Muscle of arm (tissue), 1 donor: ENCODE measurements at regions not wholly inside any gene's neighbourhood (a gene's known extent, or its start where the extent isn't known, plus 50 kb on each side); places are given as distances from the start of the nearest gene placed in this dataset.
A peak's percentile ranks its signal among the peaks of the same experiment; 100 is the strongest.
"Not testable (repeated sequence)": the region's sequence is repeated elsewhere in the genome, so short reads cannot be mapped to it uniquely, and the experiment has no call there.

Experiments
- DNase-seq: peaks from one replicate; pipeline ENCODE4 v3.0.0-alpha.2; 2013

- no peak for DNase-seq
Observed at GRCh38 chr6:134674562-134674961, 275.3 kb downstream of the ALDH8A1 start.

- no peak for DNase-seq
Observed at GRCh38 chr6:134669485-134669884, 280.4 kb downstream of the ALDH8A1 start.

GRCh38 chr6:134667111-134667510 is 282.8 kb downstream of the ALDH8A1 start:
- no peak for DNase-seq

- DNase-seq, result no peak
Observed at GRCh38 chr6:134666125-134666524, 283.8 kb downstream of the ALDH8A1 start.

GRCh38 chr6:134665029-134665723 is 284.7 kb downstream of the ALDH8A1 start:
- DNase-seq, result no peak

- no peak for DNase-seq
Observed at GRCh38 chr6:134663800-134664535, 285.9 kb downstream of the ALDH8A1 start.

- DNase-seq, result no peak
Observed at GRCh38 chr6:134663356-134663755, 286.5 kb downstream of the ALDH8A1 start.

- DNase-seq, result no peak
Observed at GRCh38 chr6:134662077-134662700, 287.7 kb downstream of the ALDH8A1 start.

GRCh38 chr6:134659885-134660284 is 290.0 kb downstream of the ALDH8A1 start:
- DNase-seq, result not testable (repeated sequence)

- DNase-seq, result no peak
Observed at GRCh38 chr6:134658596-134658995, 291.3 kb downstream of the ALDH8A1 start.

- no peak for DNase-seq
Observed at GRCh38 chr6:134657751-134658527, 292.0 kb downstream of the ALDH8A1 start.

GRCh38 chr6:134657343-134657742 is 292.6 kb downstream of the ALDH8A1 start:
- DNase-seq, result no peak

GRCh38 chr6:134654751-134655150 is 295.1 kb downstream of the ALDH8A1 start:
- no peak for DNase-seq

GRCh38 chr6:134651519-134651918 is 298.4 kb downstream of the ALDH8A1 start:
- no peak for DNase-seq

- no peak for DNase-seq
Observed at GRCh38 chr6:134647861-134648260, 302.0 kb downstream of the ALDH8A1 start.

- DNase-seq, result no peak
Observed at GRCh38 chr6:134642819-134643218, 307.1 kb downstream of the ALDH8A1 start.

- no peak for DNase-seq
Observed at GRCh38 chr6:134642279-134642678, 307.6 kb downstream of the ALDH8A1 start.

GRCh38 chr6:134640975-134641429 is 308.9 kb downstream of the ALDH8A1 start:
- peak; percentile 78 for DNase-seq

GRCh38 chr6:134640229-134640628 is 309.7 kb downstream of the ALDH8A1 start:
- no peak for DNase-seq

GRCh38 chr6:134637847-134638437 is 312.0 kb downstream of the ALDH8A1 start:
- DNase-seq, result no peak

- no peak for DNase-seq
Observed at GRCh38 chr6:134637282-134637681, 312.6 kb downstream of the ALDH8A1 start.
